ENCODE measurements at regions not wholly inside any gene's neighbourhood (a gene's known extent, or its start where the extent isn't known, plus 50 kb on each side); places are given as distances from the start of the nearest gene placed in this dataset.

DNA sequence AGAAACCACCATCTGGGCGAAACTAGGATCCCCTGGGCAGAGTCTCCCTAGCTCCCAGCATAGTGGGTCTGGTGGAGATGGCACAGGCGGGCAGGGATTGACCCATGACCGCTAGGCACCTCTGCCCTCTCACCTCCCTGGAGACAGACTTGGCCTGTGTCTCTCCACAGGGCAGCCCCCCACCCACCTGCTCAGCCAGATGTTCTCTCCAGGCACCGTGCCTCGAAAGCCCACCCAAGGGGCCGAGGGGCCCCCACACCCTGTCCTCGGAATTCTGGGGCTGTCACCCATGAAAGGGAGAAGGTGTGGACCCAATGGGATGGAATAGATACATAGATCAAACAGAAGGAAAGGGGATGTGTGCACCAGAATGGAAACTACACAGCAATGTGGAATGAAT is 229.1 kb upstream of the RTL1 start:
- TF ChIP-seq, protein P1, sequence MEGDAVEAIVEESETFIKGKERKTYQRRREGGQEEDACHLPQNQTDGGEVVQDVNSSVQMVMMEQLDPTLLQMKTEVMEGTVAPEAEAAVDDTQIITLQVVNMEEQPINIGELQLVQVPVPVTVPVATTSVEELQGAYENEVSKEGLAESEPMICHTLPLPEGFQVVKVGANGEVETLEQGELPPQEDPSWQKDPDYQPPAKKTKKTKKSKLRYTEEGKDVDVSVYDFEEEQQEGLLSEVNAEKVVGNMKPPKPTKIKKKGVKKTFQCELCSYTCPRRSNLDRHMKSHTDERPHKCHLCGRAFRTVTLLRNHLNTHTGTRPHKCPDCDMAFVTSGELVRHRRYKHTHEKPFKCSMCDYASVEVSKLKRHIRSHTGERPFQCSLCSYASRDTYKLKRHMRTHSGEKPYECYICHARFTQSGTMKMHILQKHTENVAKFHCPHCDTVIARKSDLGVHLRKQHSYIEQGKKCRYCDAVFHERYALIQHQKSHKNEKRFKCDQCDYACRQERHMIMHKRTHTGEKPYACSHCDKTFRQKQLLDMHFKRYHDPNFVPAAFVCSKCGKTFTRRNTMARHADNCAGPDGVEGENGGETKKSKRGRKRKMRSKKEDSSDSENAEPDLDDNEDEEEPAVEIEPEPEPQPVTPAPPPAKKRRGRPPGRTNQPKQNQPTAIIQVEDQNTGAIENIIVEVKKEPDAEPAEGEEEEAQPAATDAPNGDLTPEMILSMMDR (IDR thresholded peaks at IDR 0.05) = no peak
- TF ChIP-seq ZFX (IDR thresholded peaks at IDR 0.05; ENCODE audit: borderline replicate concordance) = no peak

Data from 22Rv1 (cell line).